SKM-1 treated with dmso at 0.1 percent for 144 hours (cell line): ENCODE measurements at regions not wholly inside any gene's neighbourhood (a gene's known extent, or its start where the extent isn't known, plus 50 kb on each side); places are given as distances from the start of the nearest gene placed in this dataset.

Experiments
- DNase-seq: peaks from one replicate; lab custom pipeline; 2025; ENCODE audit not compliant: unreplicated experiment; lab: John Stamatoyannopoulos, UW

DNA sequence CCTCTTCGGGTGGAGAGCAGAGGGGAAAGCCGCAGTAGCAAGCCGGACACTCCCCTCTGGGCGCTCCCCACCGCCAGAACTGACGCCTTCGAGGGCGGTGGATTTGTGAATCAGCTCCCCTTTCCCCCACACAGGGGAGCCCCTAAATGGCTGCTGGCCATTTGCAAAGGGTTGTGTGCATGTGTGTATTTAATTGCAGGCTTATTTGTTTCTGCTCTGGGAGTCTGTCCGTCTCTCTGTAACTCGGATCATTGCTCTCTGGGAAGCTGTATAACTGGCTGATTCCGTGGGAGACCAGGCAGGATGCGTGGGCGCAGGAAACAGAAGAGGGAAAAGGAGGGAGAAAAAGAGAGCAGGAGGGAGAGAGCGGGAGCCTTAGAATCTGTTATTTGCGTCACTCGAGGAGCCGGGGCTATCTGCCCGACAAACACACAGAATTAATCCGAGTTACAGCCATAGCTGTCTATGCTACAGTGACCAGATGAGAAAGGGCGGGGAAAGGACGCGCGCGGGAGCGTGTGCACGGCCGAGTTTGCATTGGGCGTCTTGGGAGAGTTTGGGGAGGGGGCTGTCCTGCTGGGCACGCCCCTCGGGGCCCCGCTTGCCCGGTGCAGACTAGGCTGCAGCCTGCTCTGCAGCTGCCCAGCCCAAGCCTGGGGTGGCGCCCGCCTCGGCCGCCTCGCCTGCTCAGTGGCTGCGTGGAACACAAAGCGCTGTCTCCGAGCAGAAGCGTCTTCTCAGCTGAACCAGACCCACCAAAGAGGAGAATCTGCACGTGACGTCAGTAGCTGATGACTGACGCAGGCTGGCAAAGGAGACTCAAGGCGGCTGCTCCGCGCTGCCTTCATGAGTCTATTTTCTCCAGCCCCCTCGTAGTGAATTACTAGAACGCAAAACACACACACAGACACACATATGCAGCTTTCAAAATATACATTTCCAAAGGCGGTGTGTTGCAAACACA, 105.3 kb upstream of the HSD17B12 start:
- no peak for DNase-seq

- no peak for DNase-seq
These were observed 104.6 kb upstream of the HSD17B12 start for GRCh38 chr11:43575913-43576310.

DNA sequence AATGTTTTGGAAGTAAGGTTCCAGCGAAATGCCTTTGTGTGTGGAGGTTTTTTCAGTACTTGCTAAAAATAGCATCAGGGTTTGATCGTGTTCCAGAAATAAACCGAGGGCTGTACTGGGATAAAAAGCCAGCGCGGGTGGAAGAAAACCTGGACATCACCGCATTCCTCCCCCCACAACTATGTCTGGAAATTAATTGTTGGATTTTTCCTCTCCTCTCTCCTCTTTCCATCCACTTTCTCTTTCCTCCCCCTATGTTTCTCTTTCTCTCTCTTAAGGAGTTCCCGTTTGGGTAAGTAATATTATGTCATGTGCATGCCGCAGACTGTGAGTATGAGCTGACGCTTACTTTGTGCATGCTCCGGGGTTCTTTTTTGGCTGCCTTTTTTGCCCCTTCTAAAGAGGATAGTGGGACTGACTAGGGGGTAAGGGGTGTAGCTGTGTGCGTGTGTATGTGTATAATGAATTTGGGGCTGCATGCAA, 104.2 kb upstream of the HSD17B12 start:
- no peak for DNase-seq

DNA sequence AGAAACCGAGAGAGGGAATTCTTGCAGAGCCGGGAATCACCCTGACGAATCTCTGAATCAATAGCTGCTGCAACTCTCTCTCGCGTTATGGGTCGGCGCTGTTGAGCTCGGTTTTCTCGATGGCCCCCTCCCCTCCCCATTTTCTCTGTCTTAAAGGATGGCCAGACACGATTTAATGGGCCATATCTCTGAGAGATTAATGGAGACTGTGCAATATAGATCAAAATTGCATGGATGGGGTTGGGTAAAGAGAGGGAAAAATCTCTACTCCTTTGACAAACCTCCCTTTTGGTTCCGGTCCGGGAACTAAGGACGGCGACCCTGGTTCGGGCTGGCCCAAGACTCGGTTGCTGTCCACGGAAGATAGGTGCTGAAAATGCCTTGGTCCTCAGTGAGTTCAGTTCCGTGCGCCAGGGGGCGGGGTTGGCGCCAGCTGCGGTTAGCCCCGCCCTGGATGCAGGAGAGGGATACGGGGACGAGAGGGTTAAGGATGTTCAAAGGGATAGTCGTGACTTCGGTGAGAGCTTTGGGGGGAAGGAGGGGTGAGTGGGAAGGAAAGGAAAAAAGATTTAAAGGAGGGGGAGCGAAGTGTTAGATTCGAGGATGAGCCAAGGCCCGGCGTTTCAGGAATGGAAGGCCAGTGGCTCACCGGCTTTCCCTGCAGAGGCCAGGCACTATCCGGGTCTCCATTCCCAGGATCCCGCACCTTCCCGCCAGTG, 103.6 kb upstream of the HSD17B12 start:
- DNase-seq: no peak

- DNase-seq: no peak
These were observed 102.8 kb upstream of the HSD17B12 start for GRCh38 chr11:43577566-43578264.

DNA sequence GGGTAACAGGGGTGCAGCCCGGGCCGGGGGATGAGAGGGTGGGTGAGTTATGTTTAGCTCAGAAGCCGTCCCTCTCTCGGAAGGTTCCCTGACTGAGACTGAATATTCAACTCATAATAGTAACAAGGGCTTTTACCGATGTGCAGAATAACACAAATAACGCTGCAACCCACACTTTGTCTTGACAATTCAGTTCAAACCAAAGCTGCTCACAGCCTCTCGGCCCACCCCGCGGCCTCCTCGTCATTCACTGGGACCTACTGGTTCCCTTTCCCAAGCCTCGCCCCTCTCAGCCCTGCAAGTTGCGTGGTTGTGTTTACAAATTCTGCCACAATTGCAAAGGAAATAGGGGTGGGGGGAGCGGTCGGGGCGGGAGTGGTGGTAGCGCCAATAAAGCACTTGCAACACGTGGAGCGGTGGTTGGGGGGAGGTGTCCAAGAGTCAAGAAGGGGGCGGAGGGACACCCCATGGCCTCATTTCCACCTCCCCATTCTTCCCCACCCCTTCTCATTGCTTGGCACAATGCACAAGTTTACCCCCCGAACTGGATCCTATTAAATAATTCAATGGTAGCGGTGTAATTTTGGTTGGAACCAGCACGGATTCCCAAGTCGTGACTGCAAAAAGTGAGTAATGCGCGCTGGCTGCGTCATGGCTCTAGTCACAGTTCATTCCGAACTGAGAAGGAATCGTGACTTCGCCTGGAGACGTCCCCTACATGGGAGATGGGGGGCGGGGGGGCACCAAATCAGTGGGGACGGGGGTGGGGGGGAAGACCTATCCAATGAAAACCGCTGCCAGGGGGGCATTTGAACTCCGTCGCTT, 102.0 kb upstream of the HSD17B12 start:
- no peak for DNase-seq

DNA sequence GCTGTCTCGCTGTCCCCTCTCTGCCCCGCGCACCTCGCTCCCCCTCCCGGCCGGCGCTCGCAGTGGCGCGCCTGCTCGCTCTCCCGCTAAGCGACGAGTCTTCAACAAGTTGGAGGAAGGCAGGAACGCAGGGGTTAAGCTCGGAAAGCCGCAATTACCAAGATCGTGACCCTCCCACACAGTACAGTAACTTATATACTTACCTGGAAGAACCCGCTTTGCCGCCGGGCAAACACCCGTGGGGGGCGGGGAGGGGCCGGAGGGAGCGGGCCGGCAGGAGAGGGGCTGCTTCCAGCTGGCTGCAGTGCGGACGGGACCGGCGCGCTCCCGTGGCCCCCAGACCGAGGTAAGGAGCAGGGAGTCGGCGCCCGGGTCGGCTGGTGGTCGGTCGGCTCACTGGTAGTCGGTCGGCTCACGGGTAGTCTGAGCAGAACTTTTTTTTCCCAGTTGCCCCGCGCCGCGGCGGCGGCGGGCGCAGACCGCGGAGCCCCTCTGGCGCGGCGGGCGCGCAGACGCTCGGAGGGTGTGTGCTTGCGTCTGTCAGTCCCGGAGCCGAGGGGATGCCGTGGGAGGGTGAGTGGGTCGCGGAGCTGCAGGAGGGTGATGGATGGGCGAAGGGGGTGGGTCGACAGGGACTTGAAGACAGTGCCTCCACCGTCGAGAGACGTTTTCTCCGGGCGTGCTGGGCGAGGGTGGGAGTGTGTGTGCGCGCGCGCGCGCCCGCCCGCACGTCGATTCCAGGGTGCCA, 101.2 kb upstream of the HSD17B12 start:
- no peak for DNase-seq

DNA sequence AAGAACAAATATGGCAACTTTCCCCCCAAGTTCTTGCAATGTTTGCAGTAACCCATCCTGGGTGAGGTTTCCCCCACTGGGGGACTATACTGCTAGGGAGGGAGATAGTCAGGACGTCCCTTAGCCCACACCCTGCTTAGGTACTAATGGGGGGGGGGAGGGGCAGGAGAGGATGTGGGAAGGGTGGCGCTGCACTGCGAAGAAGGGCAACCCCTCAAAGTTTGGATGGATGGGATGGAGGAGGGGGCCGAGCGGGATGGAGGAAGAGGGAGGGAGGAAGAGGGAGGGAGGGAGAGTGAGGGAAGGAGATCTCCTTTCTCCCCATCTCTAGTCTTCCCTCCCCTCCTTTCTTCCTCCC, 100.6 kb upstream of the HSD17B12 start:
- no peak for DNase-seq

DNA sequence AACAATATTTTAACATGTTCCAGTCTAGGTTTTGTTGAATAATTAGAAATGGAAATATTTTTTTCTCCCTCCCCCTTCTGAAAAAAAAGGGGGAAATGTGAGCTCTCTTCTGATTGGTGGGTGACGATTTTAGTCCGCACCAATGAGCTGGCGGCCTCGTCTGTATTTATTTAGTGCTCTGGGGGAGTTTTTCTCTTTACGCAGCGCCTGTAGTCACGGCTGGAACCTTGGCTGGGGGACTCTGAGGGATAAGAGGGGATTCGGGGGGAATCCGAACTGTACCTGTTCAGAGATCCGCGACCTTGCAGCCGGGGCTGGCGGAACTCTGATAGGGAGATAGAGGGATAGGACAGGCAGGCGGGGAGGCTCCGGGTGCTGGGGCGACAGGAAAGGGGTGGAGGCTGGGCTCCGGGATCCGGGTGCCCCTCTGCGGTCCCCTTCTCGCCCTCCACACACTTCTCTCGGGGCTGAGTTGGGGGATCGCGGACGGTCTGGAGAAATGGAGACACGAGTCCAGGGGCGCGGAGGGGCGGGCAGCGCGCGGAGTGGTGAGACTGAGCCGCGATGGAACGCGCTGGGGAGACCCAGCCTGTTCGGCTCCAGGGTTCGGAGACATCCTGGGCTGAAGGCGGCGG, 99.7 kb upstream of the HSD17B12 start:
- DNase-seq: no peak

DNA sequence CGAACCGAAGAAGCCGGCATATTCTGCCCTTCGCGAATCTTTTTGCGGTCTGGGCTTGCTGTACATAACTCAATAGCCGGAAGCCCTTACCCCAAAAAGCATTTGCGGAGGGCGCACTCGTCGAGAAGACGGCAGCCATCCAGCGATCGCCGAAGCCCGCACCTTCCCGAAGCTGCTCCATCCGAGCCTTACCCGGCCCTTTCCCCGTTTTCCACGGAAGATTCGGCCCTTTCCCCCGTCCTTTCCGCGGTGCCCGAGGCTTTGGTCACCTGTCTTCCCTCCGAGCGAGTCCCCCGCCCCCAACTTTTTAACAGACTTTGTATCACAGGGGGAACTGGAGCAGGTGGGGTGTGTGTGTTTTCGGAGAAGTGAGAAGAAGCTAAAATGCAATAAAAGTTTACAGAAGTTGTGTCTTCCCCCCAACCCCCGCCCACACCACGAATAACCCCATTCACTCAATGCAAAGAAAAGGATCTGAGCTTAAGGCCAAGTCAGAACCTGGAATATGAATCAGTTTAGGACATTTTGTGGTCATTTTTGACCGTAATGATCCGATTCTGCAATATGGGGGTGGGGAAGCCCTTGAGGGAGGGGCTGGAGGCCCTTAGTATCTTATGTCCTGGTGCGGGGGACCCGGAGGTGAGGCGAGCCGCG, 99.0 kb upstream of the HSD17B12 start:
- DNase-seq: no peak

- DNase-seq: no peak
These were observed 98.3 kb upstream of the HSD17B12 start for GRCh38 chr11:43582024-43582862.

DNA sequence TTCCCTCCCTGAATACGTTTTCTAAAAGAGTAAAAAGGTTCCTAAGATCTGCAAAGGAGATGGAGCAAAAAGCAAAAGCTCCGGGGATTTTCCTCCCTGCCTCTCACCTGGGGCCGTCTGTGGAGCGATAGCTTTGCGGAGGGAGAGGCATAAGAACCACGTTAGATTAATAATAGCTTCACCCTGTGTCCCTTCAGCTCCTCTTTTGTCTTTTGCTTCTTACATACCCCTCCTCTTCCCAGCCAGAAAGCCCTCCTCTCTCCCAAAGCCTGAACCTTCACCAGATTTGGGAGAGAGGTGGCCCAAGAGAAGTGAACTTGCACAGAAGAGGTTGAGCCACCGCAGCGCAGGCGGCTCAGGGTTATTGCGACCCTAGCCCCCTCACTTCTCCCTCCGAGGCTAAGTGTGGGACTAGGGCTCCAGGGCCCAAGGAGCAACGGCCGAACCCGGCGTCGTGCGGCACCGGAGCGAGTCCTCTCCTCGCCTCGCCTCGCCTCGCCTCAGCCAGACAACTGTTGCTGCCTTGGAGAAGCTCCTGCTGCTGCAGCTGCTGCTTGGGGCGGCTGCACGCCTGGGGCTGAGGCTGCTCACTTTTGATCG, 97.6 kb upstream of the HSD17B12 start:
- no peak for DNase-seq

- DNase-seq: no peak
These were observed 97.0 kb upstream of the HSD17B12 start for GRCh38 chr11:43583548-43583947.

- no peak for DNase-seq
These were observed 94.5 kb upstream of the HSD17B12 start for GRCh38 chr11:43585877-43586608.

GRCh38 chr11:43589601-43590250, 90.8 kb upstream of the HSD17B12 start:
- DNase-seq: no peak

DNA sequence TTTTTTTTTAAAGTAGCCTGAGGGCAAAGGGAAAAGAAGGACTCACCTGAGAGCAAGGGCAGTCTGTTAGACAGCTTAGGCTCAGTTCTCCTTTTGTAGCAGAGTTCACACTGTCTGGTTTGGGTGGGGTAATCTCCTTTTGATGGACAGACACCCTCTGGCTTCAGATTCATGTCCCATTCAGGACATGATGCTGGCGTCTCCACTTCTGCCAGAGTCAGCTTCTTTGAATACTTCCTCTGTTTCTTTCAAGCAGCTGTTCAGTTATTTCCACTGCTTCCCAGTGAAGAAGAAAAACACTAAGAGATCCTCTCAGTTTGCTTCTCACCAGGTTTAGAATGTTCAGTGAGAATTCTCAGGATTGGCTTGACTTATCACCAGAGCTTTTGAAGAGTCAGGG, 79.0 kb upstream of the HSD17B12 start:
- no peak for DNase-seq

DNA sequence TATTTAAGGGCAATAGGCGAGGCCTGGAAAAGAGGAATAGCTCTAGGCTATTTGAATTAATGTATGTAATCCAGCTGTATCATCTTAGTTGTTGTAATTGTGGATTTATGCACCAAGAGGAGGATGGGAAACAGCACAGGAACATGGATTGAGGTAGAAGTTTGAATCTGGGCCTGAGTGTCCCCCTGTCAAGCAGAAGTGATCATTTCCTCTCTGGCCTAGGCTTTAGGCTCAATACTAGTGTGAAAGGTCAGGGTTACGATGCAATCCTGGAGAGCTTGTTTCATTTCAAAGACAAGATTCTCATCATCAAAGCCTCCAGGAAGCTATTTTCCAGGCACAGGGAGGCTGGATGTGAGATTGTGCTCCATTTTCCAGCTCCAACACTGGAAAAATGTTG, 77.9 kb upstream of the HSD17B12 start:
- no peak for DNase-seq
